A549 (cell line): ENCODE measurements at regions not wholly inside any gene's neighbourhood (a gene's known extent, or its start where the extent isn't known, plus 50 kb on each side); places are given as distances from the start of the nearest gene placed in this dataset.

Source experiments
- EP300 ChIP-seq, 2 experiments: fragments of >200 bp; sonication (Bioruptor Twin); formaldehyde crosslinking; IDR thresholded peaks; 2 replicates in 1 of 2; 3 replicates in 1 of 2; pipeline ENCODE4 v1.6.1; 2016 to 2017
- HDAC2 ChIP-seq: fragments of 200-600 bp; sonication (generic); IDR thresholded peaks from 2 replicates; pipeline ENCODE4 v1.6.1; 2016
- RFX5 ChIP-seq: fragments of 450-650 bp; IDR thresholded peaks from 2 replicates; pipeline ENCODE4 v1.7.1; 2014; ENCODE audit warnings: antibody characterized with exemption, mild to moderate bottlenecking, moderate library complexity
- TP53 ChIP-seq: fragments of 250-450 bp; sonication (Bioruptor Pico); IDR thresholded peaks from 2 replicates; pipeline ENCODE4 v1.5.0; 2021; ENCODE audit warnings: mild to moderate bottlenecking, moderate library complexity
- TF ChIP-seq, protein P1 (sequence below): fragments of >200 bp; sonication (Bioruptor Twin); formaldehyde crosslinking; IDR thresholded peaks from 3 replicates; pipeline ENCODE4 v1.5.1; 2016

DNA sequence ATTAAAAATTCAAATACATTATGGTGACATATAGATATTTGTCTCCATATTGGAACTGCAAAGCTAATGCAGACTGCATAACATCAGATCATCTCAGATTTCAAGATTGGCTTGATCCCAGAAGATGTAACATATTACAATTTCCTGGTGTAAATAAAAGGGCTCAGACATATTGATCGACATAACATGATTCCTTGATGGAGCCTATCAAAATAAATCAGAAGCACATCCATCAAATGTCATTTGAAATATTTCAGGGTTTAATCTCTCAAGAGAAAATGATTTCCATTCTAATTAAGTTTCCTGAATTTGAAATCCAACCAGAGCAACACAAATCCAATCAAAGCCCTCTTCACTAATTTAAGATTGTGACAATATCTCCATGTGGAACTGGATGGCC, 75.1 kb upstream of the UNC13C start:
- TF ChIP-seq, protein P1, sequence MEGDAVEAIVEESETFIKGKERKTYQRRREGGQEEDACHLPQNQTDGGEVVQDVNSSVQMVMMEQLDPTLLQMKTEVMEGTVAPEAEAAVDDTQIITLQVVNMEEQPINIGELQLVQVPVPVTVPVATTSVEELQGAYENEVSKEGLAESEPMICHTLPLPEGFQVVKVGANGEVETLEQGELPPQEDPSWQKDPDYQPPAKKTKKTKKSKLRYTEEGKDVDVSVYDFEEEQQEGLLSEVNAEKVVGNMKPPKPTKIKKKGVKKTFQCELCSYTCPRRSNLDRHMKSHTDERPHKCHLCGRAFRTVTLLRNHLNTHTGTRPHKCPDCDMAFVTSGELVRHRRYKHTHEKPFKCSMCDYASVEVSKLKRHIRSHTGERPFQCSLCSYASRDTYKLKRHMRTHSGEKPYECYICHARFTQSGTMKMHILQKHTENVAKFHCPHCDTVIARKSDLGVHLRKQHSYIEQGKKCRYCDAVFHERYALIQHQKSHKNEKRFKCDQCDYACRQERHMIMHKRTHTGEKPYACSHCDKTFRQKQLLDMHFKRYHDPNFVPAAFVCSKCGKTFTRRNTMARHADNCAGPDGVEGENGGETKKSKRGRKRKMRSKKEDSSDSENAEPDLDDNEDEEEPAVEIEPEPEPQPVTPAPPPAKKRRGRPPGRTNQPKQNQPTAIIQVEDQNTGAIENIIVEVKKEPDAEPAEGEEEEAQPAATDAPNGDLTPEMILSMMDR, result no peak
- TF ChIP-seq EP300 (IDR thresholded peaks at IDR 0.05) (no peak), RFX5 (no peak), TP53 (CRISPR knock-in tag) (no peak), HDAC2 (no peak)
